ENCODE measurements at regions not wholly inside any gene's neighbourhood (a gene's known extent, or its start where the extent isn't known, plus 50 kb on each side); places are given as distances from the start of the nearest gene placed in this dataset.

GRCh38 chr9:86663905-86664304 is 283.4 kb downstream of the GAS1 start:
- BruUV-seq (replicated peaks) = no TSS peak
- Histone ChIP-seq H3K27ac (ENCODE audit: extremely low read length, insufficient read depth, low read length) (no peak overlapping the region), H3K9ac (ENCODE audit: insufficient read depth, low read depth, low read length) (no peak overlapping the region), H2AFZ (ENCODE audit: low read length) (no peak overlapping the region), H3K4me3 (replicated peaks in 1 of 3; ENCODE audit: insufficient read depth in 1 of 3, low read depth in 2 of 3, low read length in 3 of 3) (no peak overlapping the region), H3K4me2 (ENCODE audit: low read depth, low read length) (no peak overlapping the region), H3K79me2 (ENCODE audit: insufficient read depth, low read length) (no peaks in the 10 kb centered on the region), H4K20me1 (ENCODE audit: insufficient read depth, low read length) (no peaks in the 10 kb centered on the region), H3K36me3 (replicated peaks in 1 of 2; ENCODE audit: control insufficient read depth in 1 of 2, insufficient read depth in 2 of 2, low read length in 2 of 2) (no peaks in the 10 kb centered on the region), H3K27me3 (ENCODE audit: control insufficient read depth in 1 of 2, insufficient read depth in 2 of 2, low read length in 2 of 2) (peaks cover 1 to 6% of the 10 kb centered on the region in 2 experiments; a peak in 2 of 5 replicates), H3K9me3 (ENCODE audit: low read length) (no peaks in the 10 kb centered on the region), H3K4me1 (ENCODE audit: insufficient read depth, low read length) (no peaks in the 10 kb centered on the region)
- no peak for DNase-seq (ENCODE audit: low spot score)
- ChIA-PET CTCF (ENCODE audit: low intra/inter-chr PET ratio, low total read pairs) (no interaction called here), POLR2A (no interaction called here)
- ATAC-seq = no peak
- intact Hi-C loops (cut with micrococcal nuclease; ENCODE audit: unreplicated experiment) = no loop called here
- in situ Hi-C loops (cut with HindIII; ENCODE audit: extremely low pct_ligation_motif_present, low pct_unique_long_range_greater_than_20kb) = no loop called here
- peak; percentile 67; the same call in 1 of the 2 replicates for TF ChIP-seq MAFF (IDR thresholded peaks at IDR 0.05; ENCODE audit: low read depth, low read length)
- no peak for TF ChIP-seq RERE (CRISPR knock-in tag; IDR thresholded peaks at IDR 0.05; ENCODE audit: low read depth)
- no peak for TF ChIP-seq ARID2 (CRISPR knock-in tag; IDR thresholded peaks at IDR 0.05; ENCODE audit: borderline replicate concordance)
- TF ChIP-seq MAFK (conservative IDR thresholded peaks at IDR 0.05 in 1 of 2, IDR thresholded peaks at IDR 0.05 in 1 of 2; ENCODE audit: low read length in 2 of 2) = peak; percentile 63 to 83
- no peak for TF ChIP-seq NFE2L2 (IDR thresholded peaks at IDR 0.05; ENCODE audit: low read length)
- 1% methylated on average over 2 of the region's 2 CpGs for WGBS (ENCODE audit: low lambda C conversion rate)
- FAIRE-seq = no peak

All from HepG2 (cell line).